NCI-H748 (cell line): ENCODE measurements at regions not wholly inside any gene's neighbourhood (a gene's known extent, or its start where the extent isn't known, plus 50 kb on each side); places are given as distances from the start of the nearest gene placed in this dataset.
"Not testable (repeated sequence)": the region's sequence is repeated elsewhere in the genome, so short reads cannot be mapped to it uniquely, and the experiment has no call there.

ENCODE experiments used
- DNase-seq: peaks from one replicate; lab custom pipeline; 2025; ENCODE audit not compliant: unreplicated experiment; lab: John Stamatoyannopoulos, UW

- no peak for DNase-seq
These were observed 104.4 kb downstream of the KLF5 start for GRCh38 chr13:73162912-73163911.

GRCh38 chr13:73160371-73161031 lies 101.7 kb downstream of the KLF5 start:
- not testable (repeated sequence) for DNase-seq

GRCh38 chr13:73158851-73159250 lies 100.0 kb downstream of the KLF5 start:
- DNase-seq = no peak

- DNase-seq = no peak
These were observed 98.2 kb downstream of the KLF5 start for GRCh38 chr13:73157031-73157430.

GRCh38 chr13:73146707-73147106 lies 87.9 kb downstream of the KLF5 start:
- DNase-seq = no peak

GRCh38 chr13:73142071-73142470 lies 83.3 kb downstream of the KLF5 start:
- DNase-seq = peak; percentile 85

- peak; percentile 89 for DNase-seq
These were observed 82.5 kb downstream of the KLF5 start for GRCh38 chr13:73141292-73141771.

GRCh38 chr13:73140801-73141200 lies 82.0 kb downstream of the KLF5 start:
- DNase-seq = no peak

- peak; percentile 79 for DNase-seq
These were observed 80.1 kb downstream of the KLF5 start for GRCh38 chr13:73138638-73139491.

- no peak for DNase-seq
These were observed 79.5 kb downstream of the KLF5 start for GRCh38 chr13:73138276-73138637.

GRCh38 chr13:73136776-73137175 lies 78.0 kb downstream of the KLF5 start:
- DNase-seq = no peak

GRCh38 chr13:73133531-73133930 lies 74.7 kb downstream of the KLF5 start:
- DNase-seq = no peak

GRCh38 chr13:73131247-73131646 lies 72.4 kb downstream of the KLF5 start:
- DNase-seq = no peak

GRCh38 chr13:73129023-73129422 lies 70.2 kb downstream of the KLF5 start:
- DNase-seq = no peak
